ENCODE measurements at regions not wholly inside any gene's neighbourhood (a gene's known extent, or its start where the extent isn't known, plus 50 kb on each side); places are given as distances from the start of the nearest gene placed in this dataset.

DNA sequence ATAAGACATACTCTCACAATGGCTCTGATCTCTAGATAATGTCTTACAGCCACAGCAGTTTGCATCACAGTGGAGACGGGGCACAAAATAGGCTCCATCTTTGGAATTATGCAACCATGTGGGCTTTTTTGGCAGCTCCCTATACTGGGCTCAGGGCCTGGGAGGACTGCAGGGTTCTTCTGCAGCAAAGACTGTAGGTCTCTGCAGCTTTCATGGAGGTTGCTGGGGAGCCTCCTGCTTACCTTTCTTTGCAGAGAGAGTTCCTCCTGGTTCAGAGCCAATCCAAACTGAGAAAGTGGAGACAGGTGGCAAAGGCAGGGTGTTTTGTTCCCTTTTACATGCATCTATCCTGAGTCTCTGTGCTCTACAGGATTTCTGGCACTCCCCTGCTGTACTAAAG, 558.0 kb downstream of the TLR4 start:
- TF ChIP-seq RAD21 (conservative IDR thresholded peaks at IDR 0.05) (no peak), MXI1 (conservative IDR thresholded peaks at IDR 0.05; ENCODE audit: poor library complexity, severe bottlenecking) (no peak), SMC3 (conservative IDR thresholded peaks at IDR 0.05; ENCODE audit: poor library complexity) (no peak), EP300 (conservative IDR thresholded peaks at IDR 0.05; ENCODE audit: poor library complexity, severe bottlenecking) (no peak)
- TF ChIP-seq, protein P1, sequence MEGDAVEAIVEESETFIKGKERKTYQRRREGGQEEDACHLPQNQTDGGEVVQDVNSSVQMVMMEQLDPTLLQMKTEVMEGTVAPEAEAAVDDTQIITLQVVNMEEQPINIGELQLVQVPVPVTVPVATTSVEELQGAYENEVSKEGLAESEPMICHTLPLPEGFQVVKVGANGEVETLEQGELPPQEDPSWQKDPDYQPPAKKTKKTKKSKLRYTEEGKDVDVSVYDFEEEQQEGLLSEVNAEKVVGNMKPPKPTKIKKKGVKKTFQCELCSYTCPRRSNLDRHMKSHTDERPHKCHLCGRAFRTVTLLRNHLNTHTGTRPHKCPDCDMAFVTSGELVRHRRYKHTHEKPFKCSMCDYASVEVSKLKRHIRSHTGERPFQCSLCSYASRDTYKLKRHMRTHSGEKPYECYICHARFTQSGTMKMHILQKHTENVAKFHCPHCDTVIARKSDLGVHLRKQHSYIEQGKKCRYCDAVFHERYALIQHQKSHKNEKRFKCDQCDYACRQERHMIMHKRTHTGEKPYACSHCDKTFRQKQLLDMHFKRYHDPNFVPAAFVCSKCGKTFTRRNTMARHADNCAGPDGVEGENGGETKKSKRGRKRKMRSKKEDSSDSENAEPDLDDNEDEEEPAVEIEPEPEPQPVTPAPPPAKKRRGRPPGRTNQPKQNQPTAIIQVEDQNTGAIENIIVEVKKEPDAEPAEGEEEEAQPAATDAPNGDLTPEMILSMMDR (IDR thresholded peaks at IDR 0.05; ENCODE audit: poor library complexity, severe bottlenecking), result no peak

Data from neural cell (in vitro differentiated cells).